ENCODE measurements at regions not wholly inside any gene's neighbourhood (a gene's known extent, or its start where the extent isn't known, plus 50 kb on each side); places are given as distances from the start of the nearest gene placed in this dataset.

DNA sequence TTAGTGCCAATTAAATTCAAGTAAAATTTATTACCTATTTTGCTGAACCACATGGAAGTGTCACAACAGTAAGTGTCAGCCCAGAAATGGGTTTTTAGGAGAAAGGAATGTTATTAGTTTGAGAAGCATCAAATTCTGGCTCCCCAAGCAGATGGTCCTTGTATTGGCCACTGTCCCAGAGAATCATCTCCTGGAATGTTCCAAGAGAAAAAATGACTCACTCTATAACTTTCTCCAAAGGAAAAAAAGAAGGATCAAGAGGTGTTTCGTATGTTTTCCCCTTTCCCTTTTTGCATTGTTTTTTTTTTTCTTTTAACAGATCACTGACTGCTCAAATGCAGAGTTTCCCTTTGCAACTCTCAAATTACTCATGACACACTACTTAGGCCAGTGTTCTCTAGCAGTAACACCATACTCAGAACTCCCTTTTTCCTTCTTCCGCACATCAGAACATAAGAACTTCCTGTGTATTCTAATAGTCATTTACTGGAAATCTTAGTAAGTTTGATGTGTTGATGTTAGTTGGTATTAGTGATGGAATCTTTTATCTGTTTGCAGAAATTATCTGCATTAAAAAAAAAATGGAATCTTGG is 390.3 kb downstream of the GPD2 start:
- TF ChIP-seq, protein P1, sequence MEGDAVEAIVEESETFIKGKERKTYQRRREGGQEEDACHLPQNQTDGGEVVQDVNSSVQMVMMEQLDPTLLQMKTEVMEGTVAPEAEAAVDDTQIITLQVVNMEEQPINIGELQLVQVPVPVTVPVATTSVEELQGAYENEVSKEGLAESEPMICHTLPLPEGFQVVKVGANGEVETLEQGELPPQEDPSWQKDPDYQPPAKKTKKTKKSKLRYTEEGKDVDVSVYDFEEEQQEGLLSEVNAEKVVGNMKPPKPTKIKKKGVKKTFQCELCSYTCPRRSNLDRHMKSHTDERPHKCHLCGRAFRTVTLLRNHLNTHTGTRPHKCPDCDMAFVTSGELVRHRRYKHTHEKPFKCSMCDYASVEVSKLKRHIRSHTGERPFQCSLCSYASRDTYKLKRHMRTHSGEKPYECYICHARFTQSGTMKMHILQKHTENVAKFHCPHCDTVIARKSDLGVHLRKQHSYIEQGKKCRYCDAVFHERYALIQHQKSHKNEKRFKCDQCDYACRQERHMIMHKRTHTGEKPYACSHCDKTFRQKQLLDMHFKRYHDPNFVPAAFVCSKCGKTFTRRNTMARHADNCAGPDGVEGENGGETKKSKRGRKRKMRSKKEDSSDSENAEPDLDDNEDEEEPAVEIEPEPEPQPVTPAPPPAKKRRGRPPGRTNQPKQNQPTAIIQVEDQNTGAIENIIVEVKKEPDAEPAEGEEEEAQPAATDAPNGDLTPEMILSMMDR (conservative IDR thresholded peaks at IDR 0.05; ENCODE audit: low read length), result no peak
- no peak for TF ChIP-seq EZH2phosphoT487 (IDR thresholded peaks at IDR 0.05; ENCODE audit: borderline replicate concordance, low read depth, low read length)

All from OCI-LY7 (cell line).